ENCODE measurements at regions not wholly inside any gene's neighbourhood (a gene's known extent, or its start where the extent isn't known, plus 50 kb on each side); places are given as distances from the start of the nearest gene placed in this dataset.

DNA sequence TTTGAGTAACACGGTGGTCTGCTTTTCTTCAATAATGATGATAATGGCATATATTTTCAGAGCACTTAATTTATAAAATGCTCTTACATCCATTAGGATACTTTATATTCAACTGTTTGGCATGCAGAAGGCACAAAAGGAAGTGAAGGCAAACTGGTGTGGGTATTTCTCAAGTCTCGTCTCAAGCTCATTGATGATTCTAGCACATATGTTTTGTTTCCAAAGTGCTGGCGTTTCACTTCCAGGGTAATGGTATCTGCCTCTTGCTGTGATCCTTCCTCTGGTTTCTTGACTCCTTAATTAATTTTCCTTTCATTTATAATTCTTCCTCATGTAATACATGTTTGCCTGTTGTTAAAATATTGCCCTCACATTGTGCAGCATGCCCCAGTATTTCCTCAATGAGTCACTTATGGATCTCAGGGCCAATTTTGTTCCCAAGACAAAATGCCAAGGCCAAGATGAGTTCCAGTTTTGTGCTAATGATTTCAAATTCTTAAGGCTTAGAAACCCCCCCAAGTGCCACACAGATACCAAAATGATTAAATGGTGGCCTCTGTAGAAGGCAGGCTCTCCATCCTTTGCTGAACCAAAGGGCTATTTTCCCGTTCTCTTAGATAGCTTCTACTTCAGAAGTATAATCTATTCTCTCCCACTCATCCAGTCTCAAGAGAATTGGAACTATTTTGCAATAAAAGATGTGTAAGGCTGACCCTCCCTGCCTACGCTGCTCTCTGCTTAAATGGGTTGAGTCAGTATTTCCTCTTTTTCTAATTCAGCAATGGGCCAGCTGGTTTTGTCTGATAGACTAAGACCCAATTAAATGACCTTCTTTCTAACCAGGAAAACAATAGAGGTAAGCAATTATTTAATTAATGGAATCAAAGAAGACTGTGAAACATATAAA lies 171.2 kb downstream of the ZNF365 start:
- Histone ChIP-seq H3K4me3 (ENCODE audit: low read depth, low read length) (no peak overlapping the region), H3K36me3 (ENCODE audit: control insufficient read depth, insufficient read depth, low read length) (no peaks in the 10 kb centered on the region), H3K27me3 (ENCODE audit: control insufficient read depth, insufficient read depth, low read length) (no peaks in the 10 kb centered on the region), H3K9ac (ENCODE audit: low read length) (no peak overlapping the region), H3K27ac (ENCODE audit: low read depth, low read length) (no peak overlapping the region), H3K4me1 (ENCODE audit: control insufficient read depth, insufficient read depth, low read length) (no peaks in the 10 kb centered on the region), H3K9me3 (ENCODE audit: control insufficient read depth, insufficient read depth, low read depth, low read length) (no peaks in the 10 kb centered on the region)

DNA sequence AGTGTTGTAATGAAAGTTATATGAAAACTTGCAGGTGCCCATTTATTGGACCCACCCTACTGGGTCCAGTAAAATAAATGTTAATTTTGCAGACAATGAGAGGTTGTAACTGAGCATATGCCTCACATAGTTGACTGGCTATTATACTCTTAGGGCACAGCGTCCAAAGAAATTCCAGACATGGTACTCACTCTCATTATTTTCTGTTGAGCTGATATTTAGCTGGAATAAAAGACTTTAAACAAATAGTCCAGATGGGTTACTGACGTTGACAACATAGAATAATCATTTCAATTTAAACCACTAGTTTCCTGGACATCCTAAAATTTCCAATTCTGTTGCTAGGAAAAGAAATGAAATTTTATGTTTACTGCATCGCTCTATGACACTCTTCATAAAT lies 174.5 kb downstream of the ZNF365 start:
- no peak overlapping the region for H3K4me3 ChIP-seq (ENCODE audit: low read depth, low read length)
- no peak overlapping the region for H3K27ac ChIP-seq (ENCODE audit: low read depth, low read length)
- no peak overlapping the region for H3K9ac ChIP-seq (ENCODE audit: low read length)
- H3K27me3 ChIP-seq (ENCODE audit: control insufficient read depth, insufficient read depth, low read length): no peaks in the 10 kb centered on the region
- H3K36me3 ChIP-seq (ENCODE audit: control insufficient read depth, insufficient read depth, low read length): no peaks in the 10 kb centered on the region
- no peaks in the 10 kb centered on the region for H3K4me1 ChIP-seq (ENCODE audit: control insufficient read depth, insufficient read depth, low read length)
- no peaks in the 10 kb centered on the region for H3K9me3 ChIP-seq (ENCODE audit: control insufficient read depth, insufficient read depth, low read depth, low read length)

DNA sequence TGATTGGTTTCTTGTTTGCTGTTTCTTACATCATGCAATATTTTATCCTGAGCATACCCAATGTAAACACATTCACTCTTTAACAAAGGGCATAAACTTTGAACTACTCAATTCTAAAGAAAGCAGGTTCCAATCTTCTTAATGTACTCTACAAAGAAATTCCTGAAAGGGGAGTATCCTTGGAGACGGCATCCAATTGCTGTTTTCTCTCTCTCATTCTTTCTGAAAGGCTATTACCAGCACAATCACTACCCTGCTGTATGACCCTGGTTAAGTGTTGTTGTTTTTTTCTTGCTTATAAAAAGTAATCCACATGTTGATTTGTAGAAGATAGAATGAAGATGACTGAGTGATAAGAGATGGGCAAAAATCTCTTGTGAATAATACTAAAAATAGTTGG lies 176.0 kb downstream of the ZNF365 start:
- Histone ChIP-seq H3K4me1 (ENCODE audit: control insufficient read depth, insufficient read depth, low read length) (no peaks in the 10 kb centered on the region), H3K9me3 (ENCODE audit: control insufficient read depth, insufficient read depth, low read depth, low read length) (no peaks in the 10 kb centered on the region), H3K9ac (ENCODE audit: low read length) (no peak overlapping the region), H3K27ac (ENCODE audit: low read depth, low read length) (no peak overlapping the region), H3K27me3 (ENCODE audit: control insufficient read depth, insufficient read depth, low read length) (no peaks in the 10 kb centered on the region), H3K4me3 (ENCODE audit: low read depth, low read length) (no peak overlapping the region), H3K36me3 (ENCODE audit: control insufficient read depth, insufficient read depth, low read length) (no peaks in the 10 kb centered on the region)

DNA sequence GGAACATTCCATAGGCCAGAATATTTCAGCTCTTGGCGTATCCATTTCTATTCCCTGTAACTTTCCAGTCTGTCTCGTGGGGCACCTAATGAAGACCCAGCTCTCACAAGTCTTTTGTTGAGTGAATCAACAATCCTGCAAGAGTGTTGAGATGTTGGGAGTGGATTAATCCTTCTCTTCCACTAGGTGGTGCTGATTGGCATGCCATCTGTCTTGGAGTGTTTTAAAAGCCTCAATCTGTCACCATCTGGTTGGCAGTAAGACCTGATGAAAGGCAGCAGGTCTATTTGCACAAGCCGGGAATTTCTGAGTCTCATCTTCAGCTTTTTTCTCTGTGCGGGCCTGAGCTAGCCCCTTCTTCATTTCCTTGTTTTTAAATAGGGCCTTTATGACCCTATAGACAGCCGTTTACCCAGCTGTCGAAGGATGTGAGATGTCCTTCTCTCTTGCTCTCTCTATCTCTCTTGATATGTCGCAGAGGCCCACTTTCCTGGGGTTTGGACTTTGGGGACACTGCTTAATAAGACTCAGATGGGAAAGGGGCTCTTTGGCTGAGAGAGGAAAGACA lies 180.5 kb downstream of the ZNF365 start:
- no peak overlapping the region for H3K27ac ChIP-seq (ENCODE audit: low read depth, low read length)
- no peak overlapping the region for H3K4me3 ChIP-seq (ENCODE audit: low read depth, low read length)
- no peaks in the 10 kb centered on the region for H3K27me3 ChIP-seq (ENCODE audit: control insufficient read depth, insufficient read depth, low read length)
- no peaks in the 10 kb centered on the region for H3K9me3 ChIP-seq (ENCODE audit: control insufficient read depth, insufficient read depth, low read depth, low read length)
- H3K4me1 ChIP-seq (ENCODE audit: control insufficient read depth, insufficient read depth, low read length): no peaks in the 10 kb centered on the region
- H3K36me3 ChIP-seq (ENCODE audit: control insufficient read depth, insufficient read depth, low read length): no peaks in the 10 kb centered on the region
- H3K9ac ChIP-seq (ENCODE audit: low read length): no peak overlapping the region

DNA sequence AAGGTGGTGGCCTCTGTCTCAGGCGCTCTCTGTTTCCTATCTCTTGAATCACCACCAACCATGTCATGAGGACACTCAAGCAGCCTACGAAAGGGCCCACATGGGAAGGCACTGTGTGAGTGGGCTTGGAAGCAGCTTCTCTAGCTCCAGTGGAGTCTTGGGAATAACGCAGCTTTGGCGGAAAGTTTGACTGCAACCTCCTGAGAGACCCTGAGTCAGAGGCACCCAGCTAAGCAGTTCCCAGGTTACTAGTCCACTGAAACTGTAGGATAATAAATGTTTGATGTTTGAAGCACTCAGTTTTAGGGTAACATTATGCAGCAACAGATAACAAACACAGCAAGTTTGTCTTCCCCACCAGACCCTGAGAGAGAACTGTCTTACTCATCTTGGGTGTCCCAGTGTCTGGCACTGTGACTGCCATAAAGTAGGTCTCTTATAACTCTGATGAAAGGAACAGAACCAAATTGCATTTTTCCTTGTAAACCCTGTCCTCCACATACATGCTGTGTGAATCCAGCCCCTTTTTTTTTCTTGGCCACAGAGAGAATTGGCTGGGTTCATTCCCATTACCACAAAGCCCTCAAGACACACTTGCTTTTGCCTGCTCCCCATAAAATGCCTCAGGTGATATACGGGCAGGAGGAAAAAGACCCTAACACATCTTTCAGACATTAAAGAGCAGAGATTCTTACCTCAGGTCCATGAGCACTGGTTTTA lies 185.5 kb downstream of the ZNF365 start:
- no peak overlapping the region for H3K9ac ChIP-seq (ENCODE audit: low read length)
- no peaks in the 10 kb centered on the region for H3K9me3 ChIP-seq (ENCODE audit: control insufficient read depth, insufficient read depth, low read depth, low read length)
- no peak overlapping the region for H3K27ac ChIP-seq (ENCODE audit: low read depth, low read length)
- H3K4me3 ChIP-seq (ENCODE audit: low read depth, low read length): no peak overlapping the region
- H3K27me3 ChIP-seq (ENCODE audit: control insufficient read depth, insufficient read depth, low read length): no peaks in the 10 kb centered on the region
- H3K4me1 ChIP-seq (ENCODE audit: control insufficient read depth, insufficient read depth, low read length): peaks cover 4% of the 10 kb centered on the region; the same call in 1 of the 2 replicates
- H3K36me3 ChIP-seq (ENCODE audit: control insufficient read depth, insufficient read depth, low read length): no peaks in the 10 kb centered on the region

DNA sequence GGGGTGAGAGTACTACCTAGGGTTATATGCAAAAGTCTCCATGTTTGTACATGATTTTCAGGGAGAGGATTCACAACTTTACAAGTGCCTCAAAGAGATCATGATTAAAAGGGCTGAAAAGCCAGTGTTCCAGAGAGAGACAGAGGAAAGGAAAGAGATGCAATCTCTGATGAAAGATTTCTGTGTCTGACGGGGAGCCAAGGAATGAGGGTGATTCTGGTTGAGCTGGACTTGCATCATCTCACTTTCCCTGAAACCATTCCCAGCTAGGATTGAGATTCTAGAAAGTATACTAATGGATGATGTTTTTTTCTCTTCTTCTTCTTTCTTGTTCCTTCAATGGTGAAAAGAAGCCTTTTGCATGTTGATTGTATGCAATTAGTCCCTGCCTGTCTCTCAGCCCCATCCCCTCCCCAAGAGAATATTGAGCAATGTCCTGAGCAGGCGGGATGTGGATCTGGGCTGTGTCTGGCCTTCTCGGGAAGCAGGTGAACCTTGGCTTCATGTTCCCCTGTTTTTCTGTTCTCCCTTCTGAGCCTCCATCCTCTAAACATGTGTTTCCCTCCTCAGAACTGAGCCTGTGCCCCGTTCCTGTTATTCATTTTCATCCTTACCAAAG lies 186.1 kb downstream of the ZNF365 start:
- no peak overlapping the region for H3K4me3 ChIP-seq (ENCODE audit: low read depth, low read length)
- no peaks in the 10 kb centered on the region for H3K36me3 ChIP-seq (ENCODE audit: control insufficient read depth, insufficient read depth, low read length)
- H3K27me3 ChIP-seq (ENCODE audit: control insufficient read depth, insufficient read depth, low read length): no peaks in the 10 kb centered on the region
- no peak overlapping the region for H3K9ac ChIP-seq (ENCODE audit: low read length)
- no peaks in the 10 kb centered on the region for H3K9me3 ChIP-seq (ENCODE audit: control insufficient read depth, insufficient read depth, low read depth, low read length)
- H3K27ac ChIP-seq (ENCODE audit: low read depth, low read length): no peak overlapping the region
- H3K4me1 ChIP-seq (ENCODE audit: control insufficient read depth, insufficient read depth, low read length): peaks cover 4% of the 10 kb centered on the region; the same call in 1 of the 2 replicates

DNA sequence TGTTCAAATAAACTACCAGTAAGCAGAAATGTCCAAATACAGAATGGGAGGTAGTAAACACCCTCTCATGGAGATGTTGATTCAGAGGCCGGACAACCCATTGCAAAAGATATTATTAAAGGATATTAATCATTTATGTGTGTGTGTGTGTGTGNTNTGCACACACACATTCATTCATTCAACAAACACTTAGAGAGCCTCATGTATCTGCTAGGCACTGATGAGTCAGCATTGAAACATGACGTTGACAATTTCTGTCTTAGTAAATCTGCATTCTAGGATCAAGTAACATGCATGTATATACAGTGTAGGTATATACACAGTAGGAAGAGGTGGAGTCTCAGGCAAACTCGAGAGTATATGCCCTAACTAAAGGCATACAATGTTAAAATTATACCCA lies 187.0 kb downstream of the ZNF365 start:
- Histone ChIP-seq H3K36me3 (ENCODE audit: control insufficient read depth, insufficient read depth, low read length) (no peaks in the 10 kb centered on the region), H3K4me3 (ENCODE audit: low read depth, low read length) (no peak overlapping the region), H3K27me3 (ENCODE audit: control insufficient read depth, insufficient read depth, low read length) (no peaks in the 10 kb centered on the region), H3K9me3 (ENCODE audit: control insufficient read depth, insufficient read depth, low read depth, low read length) (no peaks in the 10 kb centered on the region), H3K4me1 (ENCODE audit: control insufficient read depth, insufficient read depth, low read length) (peaks cover 4% of the 10 kb centered on the region; the same call in 1 of the 2 replicates), H3K9ac (ENCODE audit: low read length) (no peak overlapping the region), H3K27ac (ENCODE audit: low read depth, low read length) (no peak overlapping the region)

DNA sequence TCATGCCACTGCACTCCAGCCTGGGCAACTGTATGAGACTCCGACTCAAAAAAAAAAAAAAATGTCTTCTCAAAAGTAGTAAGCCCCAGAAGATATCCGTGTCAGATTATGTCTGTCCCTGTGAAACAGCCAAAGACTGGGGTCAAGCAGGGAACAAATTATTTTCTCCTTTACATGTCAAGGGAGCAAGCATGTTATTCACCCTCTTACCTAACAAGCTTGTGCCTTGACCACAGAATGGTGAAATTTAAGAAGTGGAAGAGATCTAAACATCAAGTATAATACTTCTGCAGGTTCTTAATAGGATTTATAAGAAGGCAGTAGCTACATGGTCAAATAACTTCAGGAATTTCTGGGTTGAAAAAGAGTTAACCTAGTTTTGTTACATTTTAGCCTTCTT lies 187.9 kb downstream of the ZNF365 start:
- Histone ChIP-seq H3K27ac (ENCODE audit: low read depth, low read length) (no peak overlapping the region), H3K9me3 (ENCODE audit: control insufficient read depth, insufficient read depth, low read depth, low read length) (no peaks in the 10 kb centered on the region), H3K9ac (ENCODE audit: low read length) (no peak overlapping the region), H3K36me3 (ENCODE audit: control insufficient read depth, insufficient read depth, low read length) (no peaks in the 10 kb centered on the region), H3K4me1 (ENCODE audit: control insufficient read depth, insufficient read depth, low read length) (peaks cover 4% of the 10 kb centered on the region; the same call in 1 of the 2 replicates), H3K27me3 (ENCODE audit: control insufficient read depth, insufficient read depth, low read length) (no peaks in the 10 kb centered on the region), H3K4me3 (ENCODE audit: low read depth, low read length) (no peak overlapping the region)

DNA sequence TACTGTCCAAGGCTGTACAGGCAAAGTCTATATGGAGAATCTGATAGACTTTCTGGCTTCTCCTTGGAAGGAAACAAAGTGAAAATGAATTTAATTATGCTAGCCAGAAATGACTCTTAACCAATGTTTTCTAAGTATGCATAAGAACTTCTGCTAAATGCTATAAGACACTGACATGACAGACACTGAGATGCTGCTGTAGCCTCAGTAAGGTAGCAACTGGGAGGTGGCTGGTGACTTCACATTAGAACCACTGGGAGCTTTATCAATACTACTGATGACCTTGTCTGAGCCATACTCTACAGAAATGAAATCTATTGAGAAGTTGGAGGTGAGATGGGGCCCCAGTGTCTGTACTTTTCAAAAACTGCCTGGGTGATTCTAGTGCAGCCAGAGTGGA lies 188.6 kb downstream of the ZNF365 start:
- Histone ChIP-seq H3K27ac (ENCODE audit: low read depth, low read length) (no peak overlapping the region), H3K4me1 (ENCODE audit: control insufficient read depth, insufficient read depth, low read length) (peaks cover 4% of the 10 kb centered on the region; the same call in 1 of the 2 replicates), H3K27me3 (ENCODE audit: control insufficient read depth, insufficient read depth, low read length) (no peaks in the 10 kb centered on the region), H3K4me3 (ENCODE audit: low read depth, low read length) (no peak overlapping the region), H3K9me3 (ENCODE audit: control insufficient read depth, insufficient read depth, low read depth, low read length) (no peaks in the 10 kb centered on the region), H3K9ac (ENCODE audit: low read length) (no peak overlapping the region), H3K36me3 (ENCODE audit: control insufficient read depth, insufficient read depth, low read length) (no peaks in the 10 kb centered on the region)

DNA sequence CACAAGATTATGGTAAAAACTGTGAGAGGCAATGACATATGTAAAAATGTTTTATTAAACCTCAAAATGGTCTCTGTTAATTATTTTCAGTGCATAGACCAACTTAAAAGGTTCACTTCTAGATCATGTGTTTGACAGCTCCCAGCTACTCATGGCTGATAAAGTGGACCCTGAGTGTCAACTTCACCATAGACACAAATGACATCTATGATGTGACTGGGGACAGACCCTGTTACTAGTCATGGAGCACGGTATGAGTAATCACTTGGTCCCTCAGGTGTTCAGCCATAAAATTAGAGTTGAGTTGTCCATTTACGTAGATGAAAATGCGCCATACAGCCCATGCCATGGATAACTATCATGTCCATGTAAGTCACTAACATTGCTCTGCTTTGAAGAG lies 199.8 kb downstream of the ZNF365 start:
- Histone ChIP-seq H3K27me3 (ENCODE audit: control insufficient read depth, insufficient read depth, low read length) (no peaks in the 10 kb centered on the region), H3K4me1 (ENCODE audit: control insufficient read depth, insufficient read depth, low read length) (no peaks in the 10 kb centered on the region), H3K4me3 (ENCODE audit: low read depth, low read length) (no peak overlapping the region), H3K36me3 (ENCODE audit: control insufficient read depth, insufficient read depth, low read length) (no peaks in the 10 kb centered on the region), H3K9me3 (ENCODE audit: control insufficient read depth, insufficient read depth, low read depth, low read length) (no peaks in the 10 kb centered on the region), H3K9ac (ENCODE audit: low read length) (no peak overlapping the region), H3K27ac (ENCODE audit: low read depth, low read length) (no peak overlapping the region)
